CD4-positive, alpha-beta T cell treated with Interleukin-6 at 100 ng/mL for 8 hours (primary cell): ENCODE measurements at regions not wholly inside any gene's neighbourhood (a gene's known extent, or its start where the extent isn't known, plus 50 kb on each side); places are given as distances from the start of the nearest gene placed in this dataset.
"Not testable (repeated sequence)": the region's sequence is repeated elsewhere in the genome, so short reads cannot be mapped to it uniquely, and the experiment has no call there.

Experiments
- DNase-seq: peaks from one replicate; pipeline ENCODE4 v3.0.0-alpha.2; 2020; ENCODE audit warnings: mixed read lengths, low spot score

DNA sequence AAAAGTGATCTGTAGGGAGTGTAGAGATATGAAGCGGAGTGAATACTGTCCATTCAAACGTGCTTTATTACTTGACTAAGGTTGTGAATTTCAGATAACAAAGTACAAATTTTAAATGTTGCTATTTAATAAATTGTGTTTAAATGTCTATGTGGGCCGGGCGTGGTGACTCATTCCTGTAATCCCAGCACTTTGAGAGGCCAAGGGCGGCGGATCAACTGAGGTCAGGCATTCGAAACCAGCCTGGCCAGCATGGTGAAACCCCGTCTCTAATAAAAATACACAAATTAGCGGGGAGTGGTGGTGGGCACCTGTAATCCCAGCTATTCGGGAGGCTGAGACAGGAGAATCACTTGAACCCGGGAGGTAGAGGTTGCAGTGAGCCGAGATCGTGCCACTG, 1544.1 kb downstream of the SLITRK5 start:
- not testable (repeated sequence) for DNase-seq

DNA sequence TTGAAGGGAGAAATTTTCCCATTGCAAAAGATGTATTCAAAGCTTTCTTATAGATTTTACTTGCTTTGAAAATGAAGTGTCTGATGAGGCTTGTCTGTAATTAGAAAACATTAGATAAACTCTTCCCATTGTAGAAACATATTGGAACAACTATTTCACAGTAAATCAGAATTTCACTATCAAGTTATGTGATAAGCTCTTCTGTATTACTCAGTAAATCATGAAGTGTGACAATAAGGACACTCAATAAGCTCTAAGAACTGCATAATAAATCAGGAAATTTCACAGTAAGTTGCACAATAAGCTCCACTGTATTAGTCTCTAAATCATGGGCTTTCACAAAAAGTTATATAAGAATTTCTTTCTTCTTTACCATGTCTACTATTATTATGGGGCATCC, 1546.6 kb downstream of the SLITRK5 start:
- no peak for DNase-seq

GRCh38 chr13:89221557-89222158, 1550.5 kb downstream of the SLITRK5 start:
- DNase-seq = no peak

DNA sequence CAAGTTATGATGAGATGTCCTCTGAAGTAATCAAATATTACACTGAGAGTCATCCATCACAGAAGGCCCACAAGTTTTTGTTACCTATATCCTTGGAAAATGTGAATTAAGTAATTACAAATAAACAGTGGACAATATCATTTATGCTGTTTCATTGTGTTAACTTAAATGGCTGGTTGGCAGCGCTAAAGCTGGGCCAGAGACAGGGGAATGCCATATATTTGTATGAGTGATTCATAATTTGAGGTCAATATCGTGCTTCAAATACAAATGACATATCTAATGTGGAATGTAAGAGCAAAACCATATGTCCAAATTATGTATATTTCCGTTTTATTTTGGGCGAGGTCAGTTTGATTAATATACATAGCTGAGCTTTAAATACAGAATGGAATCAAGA, 1556.2 kb downstream of the SLITRK5 start:
- DNase-seq = no peak

DNA sequence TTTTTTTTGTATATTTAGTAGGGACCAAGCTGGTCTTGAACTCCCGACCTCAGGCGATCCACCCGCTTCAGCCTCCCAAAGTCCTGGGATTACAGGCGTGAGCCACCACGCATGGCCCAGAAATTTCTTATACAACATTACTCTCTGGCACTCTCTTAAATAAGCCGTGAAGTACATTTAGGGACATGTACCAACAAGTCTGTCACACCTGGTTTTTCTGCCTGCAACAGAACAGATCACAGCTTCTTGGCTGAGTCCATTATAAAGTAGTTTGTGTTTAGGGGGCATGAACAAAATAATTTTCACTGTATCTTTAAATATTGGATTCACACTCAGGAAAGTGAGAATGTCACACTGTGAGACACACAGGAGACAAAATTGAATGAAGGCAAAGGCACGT, 1567.3 kb downstream of the SLITRK5 start:
- no peak for DNase-seq

- DNase-seq = no peak
These were observed 1568.4 kb downstream of the SLITRK5 start for GRCh38 chr13:89239361-89240127.

- no peak for DNase-seq
These were observed 1584.8 kb downstream of the SLITRK5 start for GRCh38 chr13:89255844-89256406.

DNA sequence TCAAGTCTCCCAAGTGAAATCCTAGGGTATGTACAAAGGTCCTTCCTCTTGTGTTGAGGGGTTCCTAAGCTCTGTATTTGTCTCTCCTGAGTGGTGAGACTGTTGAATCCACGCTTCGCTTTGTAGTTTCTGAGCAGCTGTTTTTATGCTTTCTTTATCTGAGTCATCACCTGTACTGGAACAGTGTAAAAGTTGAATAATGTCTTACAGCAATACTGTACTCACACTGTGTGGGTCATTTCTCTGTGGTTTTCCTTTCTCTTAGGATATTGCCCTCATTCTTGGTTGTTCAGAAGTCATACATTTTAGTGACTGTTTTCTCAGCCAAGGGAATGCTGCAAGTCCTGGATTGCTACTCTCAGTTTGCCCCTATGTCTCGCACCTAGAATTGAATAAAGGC, 1596.6 kb downstream of the SLITRK5 start:
- no peak for DNase-seq

DNA sequence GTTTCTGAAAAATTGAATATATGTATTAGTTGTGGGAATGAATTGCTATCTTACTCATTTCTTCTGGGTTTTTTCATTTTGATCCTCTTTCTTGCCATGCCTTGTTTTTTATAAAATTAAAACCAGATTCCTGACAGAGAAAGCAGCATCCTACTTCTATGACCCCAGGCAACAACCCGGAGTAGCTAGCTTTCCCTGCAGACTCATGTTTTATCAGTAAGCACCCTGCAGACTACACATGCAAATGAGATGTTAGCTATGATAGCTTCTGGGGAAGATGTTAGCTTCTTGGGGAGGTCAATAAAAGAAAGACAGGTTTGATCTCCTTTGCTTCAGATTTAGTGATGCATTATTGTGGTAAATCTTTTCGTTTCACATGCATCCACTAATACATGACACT, 1598.6 kb downstream of the SLITRK5 start:
- DNase-seq = no peak

DNA sequence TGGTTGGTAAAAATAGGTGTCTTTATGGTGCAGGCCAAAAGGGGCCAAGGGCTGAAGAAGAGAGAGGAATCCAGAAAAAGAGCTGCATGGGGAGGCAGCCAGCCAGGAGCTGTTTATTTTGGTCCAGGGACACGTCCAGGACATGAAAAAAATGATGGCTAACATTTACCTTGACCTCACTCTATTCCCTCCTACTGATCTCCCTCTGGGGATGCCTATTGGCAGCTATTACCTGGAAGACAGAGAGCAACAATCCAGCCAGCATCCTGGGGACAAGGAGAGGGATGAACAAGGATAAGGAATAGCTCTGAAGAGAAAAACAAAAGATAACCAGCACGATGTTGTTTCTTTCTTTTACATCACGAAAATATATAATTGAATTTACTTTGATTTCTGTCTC, 1599.6 kb downstream of the SLITRK5 start:
- no peak for DNase-seq

GRCh38 chr13:89279374-89279773, 1608.2 kb downstream of the SLITRK5 start:
- DNase-seq = no peak

GRCh38 chr13:89281331-89281730, 1610.2 kb downstream of the SLITRK5 start:
- no peak for DNase-seq

- DNase-seq = no peak
These were observed 1611.1 kb downstream of the SLITRK5 start for GRCh38 chr13:89282241-89282640.

- DNase-seq = no peak
These were observed 1616.2 kb downstream of the SLITRK5 start for GRCh38 chr13:89287381-89287780.

DNA sequence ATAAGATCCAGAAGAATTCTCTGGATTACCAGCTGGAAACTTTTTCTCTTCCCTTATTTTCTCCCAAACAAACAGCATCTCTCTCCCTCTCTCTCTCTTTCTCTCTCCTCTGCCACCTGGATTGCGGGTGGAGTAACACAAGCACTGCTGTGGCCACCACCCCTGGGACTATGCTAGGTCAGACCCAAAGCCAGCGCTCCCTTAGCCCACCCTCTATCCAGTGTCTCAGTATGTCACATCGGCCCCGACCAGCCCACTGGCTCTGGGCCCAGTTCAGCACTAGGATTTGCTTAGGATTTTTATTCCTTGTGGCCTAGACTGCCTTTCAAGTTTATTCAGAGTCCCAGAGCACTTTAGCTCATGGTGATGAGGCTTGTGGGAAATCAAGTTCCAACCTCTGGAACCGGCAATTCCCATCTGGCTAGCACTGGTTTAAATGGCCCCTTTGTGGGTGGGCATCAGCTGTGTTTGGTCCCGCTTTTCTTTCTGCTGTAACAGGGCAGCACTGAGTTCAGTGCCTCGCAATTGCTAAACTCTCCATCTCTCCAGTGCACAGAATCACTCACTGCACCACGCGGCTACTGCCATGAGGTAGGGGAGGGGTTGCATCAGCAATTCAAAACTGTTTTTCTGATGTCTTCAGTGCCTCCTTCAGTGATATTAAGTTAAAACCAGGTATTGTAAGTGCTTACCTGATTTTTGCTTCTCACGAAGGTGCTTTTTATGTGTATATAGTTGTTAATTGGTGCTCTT, 1623.1 kb downstream of the SLITRK5 start:
- DNase-seq = no peak

GRCh38 chr13:89307278-89307677, 1636.1 kb downstream of the SLITRK5 start:
- no peak for DNase-seq

GRCh38 chr13:89310943-89311672, 1639.9 kb downstream of the SLITRK5 start:
- no peak for DNase-seq

DNA sequence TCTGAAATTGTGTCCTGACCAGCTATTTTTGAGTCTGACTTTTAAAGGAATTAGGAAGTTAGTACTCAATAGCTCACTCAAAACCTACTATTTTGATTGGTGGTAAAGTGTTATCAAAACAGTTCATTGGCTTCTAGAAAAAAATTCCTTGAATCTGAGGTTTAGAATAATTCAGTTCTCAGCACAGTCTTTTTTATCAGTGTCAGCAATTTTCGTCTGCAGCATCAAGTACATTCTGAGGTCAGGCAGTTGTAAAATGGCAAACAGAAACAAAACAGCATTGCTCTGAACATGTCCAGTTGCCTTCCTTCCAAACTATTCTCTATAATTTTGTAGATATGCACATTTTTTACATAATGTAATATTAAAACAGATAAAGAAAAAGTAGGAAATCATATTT, 1644.1 kb downstream of the SLITRK5 start:
- DNase-seq = no peak

DNA sequence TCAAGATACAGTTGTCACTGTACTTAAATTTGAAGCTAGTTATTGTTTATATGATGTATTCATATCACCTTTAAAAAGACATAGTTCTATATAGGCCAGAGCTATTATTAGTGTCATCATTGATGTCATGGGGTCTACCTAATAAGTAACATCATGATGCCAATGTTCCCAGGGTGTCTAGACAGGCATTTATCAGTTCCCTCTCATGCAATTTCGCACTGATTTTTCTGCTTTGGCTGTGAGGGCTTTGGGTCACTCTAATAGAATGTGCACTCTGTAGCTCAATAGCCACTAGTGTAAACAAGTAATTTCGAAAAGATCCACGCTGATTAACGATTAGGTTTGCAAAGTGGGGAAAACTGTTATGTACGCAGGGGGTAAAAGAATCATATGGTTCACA, 1651.3 kb downstream of the SLITRK5 start:
- no peak for DNase-seq

GRCh38 chr13:89324582-89324981, 1653.4 kb downstream of the SLITRK5 start:
- DNase-seq = no peak

DNA sequence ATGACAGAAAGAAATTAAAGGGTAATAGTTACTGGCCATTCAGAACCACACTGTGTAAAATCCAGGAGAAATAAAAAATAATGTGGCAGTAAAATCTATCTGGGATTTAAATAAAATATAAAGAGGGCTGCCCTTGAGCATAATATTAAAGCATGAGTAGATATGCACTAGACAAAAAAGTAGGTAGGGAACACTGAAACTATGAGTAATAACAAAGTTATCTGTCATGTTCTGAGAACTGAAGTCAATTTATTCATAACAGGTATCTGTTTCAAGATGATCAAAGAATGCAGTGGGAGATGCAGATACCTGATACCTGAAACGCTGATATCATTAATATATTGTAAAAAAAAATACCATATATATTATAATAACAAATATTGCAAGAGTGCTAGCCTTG, 1672.0 kb downstream of the SLITRK5 start:
- DNase-seq = no peak

DNA sequence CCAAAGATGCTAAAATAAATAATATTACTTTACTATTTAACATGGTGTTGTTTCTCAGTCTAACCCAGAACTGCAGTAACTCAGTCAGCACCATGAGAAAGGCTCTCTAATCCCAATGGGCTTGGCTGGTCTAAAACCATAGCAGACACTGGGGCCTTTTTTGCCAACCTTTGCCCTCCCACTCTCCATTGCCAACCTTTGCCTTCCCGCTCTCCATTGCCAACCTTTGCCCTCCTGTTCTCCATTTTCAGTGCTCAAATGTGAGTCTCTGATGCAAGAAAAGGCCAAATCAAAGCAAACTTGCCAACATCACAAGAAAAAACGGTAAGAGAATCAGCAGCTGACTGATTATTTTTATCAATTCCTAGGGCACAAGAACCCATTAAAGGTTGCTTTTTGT, 1681.2 kb downstream of the SLITRK5 start:
- DNase-seq = no peak
